ENCODE measurements at regions not wholly inside any gene's neighbourhood (a gene's known extent, or its start where the extent isn't known, plus 50 kb on each side); places are given as distances from the start of the nearest gene placed in this dataset.
"Not testable (repeated sequence)": the region's sequence is repeated elsewhere in the genome, so short reads cannot be mapped to it uniquely, and the experiment has no call there.

GRCh38 chr7:98778421-98778820 lies 91.4 kb downstream of the TMEM130 start:
- DNase-seq = no peak

GRCh38 chr7:98779800-98780587 lies 89.8 kb downstream of the TMEM130 start:
- no peak for DNase-seq

GRCh38 chr7:98784216-98784785 lies 85.5 kb downstream of the TMEM130 start:
- no peak for DNase-seq

- DNase-seq = no peak
Observed at GRCh38 chr7:98785929-98786571, 83.8 kb downstream of the TMEM130 start.

- DNase-seq = no peak
Observed at GRCh38 chr7:98788966-98789365, 80.8 kb downstream of the TMEM130 start.

GRCh38 chr7:98794453-98794852 lies 75.4 kb downstream of the TMEM130 start:
- DNase-seq = not testable (repeated sequence)

- DNase-seq = no peak
Observed at GRCh38 chr7:98795741-98796493, 73.9 kb downstream of the TMEM130 start.

Measured in NCI-H69 (cell line).